GM12875 (cell line): ENCODE measurements at regions not wholly inside any gene's neighbourhood (a gene's known extent, or its start where the extent isn't known, plus 50 kb on each side); places are given as distances from the start of the nearest gene placed in this dataset.

Experiments
- H3K4me3 ChIP-seq: one replicate; pipeline ENCODE4 v1.5.1; 2011; ENCODE audit warnings: low read depth, low read length, control low read depth
- TF ChIP-seq, protein P1 (sequence below): IDR thresholded peaks from 2 replicates; pipeline ENCODE4 v1.5.1; 2011; ENCODE audit warnings: low read depth, mild to moderate bottlenecking, control low read depth, inconsistent platforms, low read length, moderate library complexity, borderline replicate concordance; ENCODE audit not compliant: insufficient read depth

DNA sequence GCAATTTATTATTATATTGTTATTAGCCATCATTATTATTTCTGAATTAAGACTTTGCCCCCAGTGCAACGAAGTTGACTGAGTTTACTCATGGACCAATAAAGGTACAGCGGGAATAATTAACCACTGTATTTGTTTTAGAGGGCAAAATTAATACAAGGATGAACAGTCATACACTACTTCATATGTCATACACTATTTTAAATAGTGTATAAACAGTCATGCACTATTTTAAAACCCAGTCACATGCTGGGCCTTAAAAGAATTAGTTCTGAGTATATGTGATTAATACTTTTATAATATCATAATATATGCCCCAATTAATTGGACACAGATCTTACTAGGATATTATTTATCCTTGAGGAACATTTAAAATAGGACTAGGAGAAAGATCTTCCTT, 125.3 kb upstream of the NANOGP8 start:
- TF ChIP-seq, protein P1, sequence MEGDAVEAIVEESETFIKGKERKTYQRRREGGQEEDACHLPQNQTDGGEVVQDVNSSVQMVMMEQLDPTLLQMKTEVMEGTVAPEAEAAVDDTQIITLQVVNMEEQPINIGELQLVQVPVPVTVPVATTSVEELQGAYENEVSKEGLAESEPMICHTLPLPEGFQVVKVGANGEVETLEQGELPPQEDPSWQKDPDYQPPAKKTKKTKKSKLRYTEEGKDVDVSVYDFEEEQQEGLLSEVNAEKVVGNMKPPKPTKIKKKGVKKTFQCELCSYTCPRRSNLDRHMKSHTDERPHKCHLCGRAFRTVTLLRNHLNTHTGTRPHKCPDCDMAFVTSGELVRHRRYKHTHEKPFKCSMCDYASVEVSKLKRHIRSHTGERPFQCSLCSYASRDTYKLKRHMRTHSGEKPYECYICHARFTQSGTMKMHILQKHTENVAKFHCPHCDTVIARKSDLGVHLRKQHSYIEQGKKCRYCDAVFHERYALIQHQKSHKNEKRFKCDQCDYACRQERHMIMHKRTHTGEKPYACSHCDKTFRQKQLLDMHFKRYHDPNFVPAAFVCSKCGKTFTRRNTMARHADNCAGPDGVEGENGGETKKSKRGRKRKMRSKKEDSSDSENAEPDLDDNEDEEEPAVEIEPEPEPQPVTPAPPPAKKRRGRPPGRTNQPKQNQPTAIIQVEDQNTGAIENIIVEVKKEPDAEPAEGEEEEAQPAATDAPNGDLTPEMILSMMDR, result no peak

DNA sequence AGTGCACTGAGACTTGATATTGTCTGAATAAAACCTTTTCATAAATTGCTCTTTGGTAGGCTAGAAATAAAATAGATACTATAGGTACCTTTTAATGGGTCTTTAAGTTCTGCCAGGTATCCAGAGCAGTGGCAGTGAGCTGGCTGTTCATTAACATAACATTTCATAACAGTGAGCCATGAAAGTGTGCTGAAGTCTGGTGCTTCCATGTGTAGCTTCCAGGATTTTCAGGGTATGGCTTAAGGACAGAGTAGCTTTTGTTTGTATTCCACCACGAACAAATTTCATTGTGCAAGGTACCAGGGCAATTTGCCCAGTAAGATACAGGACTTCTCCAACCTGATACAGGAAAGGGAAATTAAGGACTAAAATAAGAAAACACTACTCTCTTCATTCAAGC, 124.7 kb upstream of the NANOGP8 start:
- TF ChIP-seq, protein P1, result no peak

More for the DNA sequence above, 125.3 kb upstream of the NANOGP8 start:
- no peak overlapping the region for H3K4me3 ChIP-seq

DNA sequence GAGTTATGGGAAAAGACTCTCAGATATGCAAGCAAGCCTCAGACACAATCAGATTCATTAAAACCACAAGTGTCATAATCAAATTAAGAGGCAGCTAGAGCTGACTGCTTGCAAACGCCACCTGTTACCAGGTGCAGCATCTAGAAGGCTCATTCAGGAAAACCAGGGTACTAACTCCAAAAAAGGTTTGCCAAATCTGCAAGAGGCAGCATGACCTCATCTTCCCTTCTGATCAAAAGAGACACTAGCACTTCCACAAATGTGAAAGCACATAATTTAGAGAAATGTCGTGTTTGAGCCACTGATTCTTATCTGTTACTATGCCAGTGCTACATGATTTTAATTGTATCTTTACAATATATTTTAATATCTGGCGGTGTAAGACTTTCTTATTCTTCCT, 123.3 kb upstream of the NANOGP8 start:
- no peak overlapping the region for H3K4me3 ChIP-seq

More for the DNA sequence above, 124.7 kb upstream of the NANOGP8 start:
- H3K4me3 ChIP-seq, result no peak overlapping the region

DNA sequence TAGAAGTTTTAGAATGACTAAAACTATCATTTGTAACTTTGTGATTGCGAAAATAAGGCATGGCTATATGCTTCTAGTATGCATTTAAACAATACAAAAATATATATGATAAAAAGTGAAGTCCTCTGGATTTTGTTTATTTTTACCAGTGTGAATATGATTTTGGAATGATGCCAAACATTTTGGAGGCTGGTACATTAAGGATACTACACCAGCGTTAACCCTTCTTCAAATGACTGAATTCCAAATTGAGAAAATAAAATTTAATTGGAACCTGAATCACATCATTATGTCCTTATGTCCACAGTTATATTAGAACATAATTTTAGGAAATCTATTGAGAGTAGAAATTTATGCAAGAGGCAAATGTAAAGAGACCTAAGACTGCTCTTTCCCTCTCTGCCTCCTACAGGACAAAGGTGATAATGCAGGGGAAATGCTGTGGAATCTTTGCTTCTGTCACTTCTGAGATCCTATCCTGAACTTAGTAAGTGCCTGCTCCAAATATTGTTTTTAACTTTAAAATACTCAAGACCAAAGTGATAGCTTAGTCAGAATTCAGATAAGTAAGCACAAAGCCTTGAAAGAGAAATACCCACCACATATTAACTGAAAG, 121.1 kb upstream of the NANOGP8 start:
- TF ChIP-seq, protein P1, result peak; percentile 50; the same call in 1 of the 2 replicates
- H3K4me3 ChIP-seq, result no peak overlapping the region

More for the DNA sequence above, 123.3 kb upstream of the NANOGP8 start:
- TF ChIP-seq, protein P1, result no peak

GRCh38 chr15:35198197-35198596, 113.1 kb upstream of the NANOGP8 start:
- H3K4me3 ChIP-seq, result no peak overlapping the region
- TF ChIP-seq, protein P1, result no peak

DNA sequence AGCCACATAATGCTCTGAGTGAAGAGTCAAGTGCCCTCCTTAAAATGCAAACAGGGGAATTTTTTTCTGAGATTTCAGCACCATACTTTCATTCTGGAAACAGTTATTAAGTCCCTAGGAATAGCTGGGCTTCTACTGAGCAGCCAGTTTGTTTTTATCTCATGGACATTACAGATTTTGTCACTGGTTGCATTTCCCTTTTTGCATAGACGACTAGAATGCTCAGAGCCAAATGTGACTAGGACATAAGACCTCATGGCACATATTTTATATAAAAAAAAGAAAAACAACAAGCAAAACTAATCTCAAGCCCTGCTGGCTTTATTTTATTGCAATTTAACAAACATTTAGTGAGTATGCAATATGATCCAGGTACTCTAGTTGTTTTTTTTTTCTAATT, 112.7 kb upstream of the NANOGP8 start:
- TF ChIP-seq, protein P1, result no peak
- H3K4me3 ChIP-seq, result no peak overlapping the region

DNA sequence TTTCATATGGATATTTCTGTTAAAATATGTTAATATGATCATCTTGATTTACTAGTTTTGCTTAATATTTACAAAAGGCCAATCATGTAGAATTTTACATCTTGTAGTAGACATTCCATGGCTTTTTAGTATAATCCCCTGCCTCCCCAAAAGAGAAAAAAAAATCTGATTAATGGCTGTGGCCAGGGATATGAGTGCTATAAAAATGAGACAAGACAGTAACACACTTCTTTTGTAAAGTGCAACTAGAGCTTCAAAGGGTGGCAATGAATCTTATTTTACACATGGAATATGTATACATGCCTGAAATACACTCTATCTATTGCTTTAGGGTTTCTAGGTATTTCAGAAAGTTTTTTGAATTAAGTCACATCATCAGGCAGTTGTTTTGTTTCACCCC, 112.2 kb upstream of the NANOGP8 start:
- TF ChIP-seq, protein P1, result no peak
- no peak overlapping the region for H3K4me3 ChIP-seq
